NCI-H1105 treated with DMSO at 0.1 percent for 48 hours (cell line): ENCODE measurements at regions not wholly inside any gene's neighbourhood (a gene's known extent, or its start where the extent isn't known, plus 50 kb on each side); places are given as distances from the start of the nearest gene placed in this dataset.
"Not testable (repeated sequence)": the region's sequence is repeated elsewhere in the genome, so short reads cannot be mapped to it uniquely, and the experiment has no call there.

Source experiments
- DNase-seq: peaks from one replicate; lab custom pipeline; 2025; lab: John Stamatoyannopoulos, UW

DNA sequence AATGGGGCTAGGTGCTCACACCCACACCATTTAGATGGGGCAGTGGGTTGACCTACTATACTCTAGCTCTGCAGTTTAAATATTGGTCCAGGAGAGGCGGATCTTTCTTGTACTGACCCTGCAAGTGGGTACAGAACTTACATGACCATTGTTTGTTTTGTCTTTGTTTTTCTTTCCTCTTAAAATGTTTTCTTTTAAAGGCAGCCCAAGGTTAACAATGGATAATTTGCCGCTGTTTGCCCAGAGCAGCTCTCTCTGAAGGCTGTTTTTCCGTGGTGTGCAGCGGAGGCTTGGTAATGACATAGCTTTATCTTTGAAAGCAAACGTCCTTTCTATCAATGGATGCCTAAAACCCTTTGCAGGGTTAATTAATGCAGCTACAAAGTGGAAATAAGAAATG lies 133.3 kb upstream of the MEX3C start:
- no peak for DNase-seq

DNA sequence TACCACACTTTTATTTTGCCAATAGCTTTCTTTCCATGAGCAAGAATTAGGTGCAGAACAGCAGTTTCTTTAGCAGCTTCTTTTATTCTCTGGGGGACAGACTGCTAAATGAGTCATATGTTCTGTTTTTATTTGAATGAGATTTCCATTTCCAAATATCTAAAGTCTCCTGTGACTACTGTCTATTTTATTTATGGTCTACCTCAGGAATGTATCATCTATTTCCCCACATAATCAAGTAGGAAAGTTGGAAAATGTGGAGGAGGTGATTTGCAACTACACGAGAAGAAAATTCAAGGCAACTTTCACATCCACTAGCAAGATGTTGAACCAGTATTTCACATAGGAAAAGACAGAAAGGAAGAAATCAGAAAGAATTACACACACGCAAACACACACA lies 139.9 kb upstream of the MEX3C start:
- DNase-seq = no peak

- DNase-seq = peak; percentile 14
Observed at GRCh38 chr18:51339856-51340255, 142.4 kb upstream of the MEX3C start.

- no peak for DNase-seq
Observed at GRCh38 chr18:51340332-51340731, 142.9 kb upstream of the MEX3C start.

DNA sequence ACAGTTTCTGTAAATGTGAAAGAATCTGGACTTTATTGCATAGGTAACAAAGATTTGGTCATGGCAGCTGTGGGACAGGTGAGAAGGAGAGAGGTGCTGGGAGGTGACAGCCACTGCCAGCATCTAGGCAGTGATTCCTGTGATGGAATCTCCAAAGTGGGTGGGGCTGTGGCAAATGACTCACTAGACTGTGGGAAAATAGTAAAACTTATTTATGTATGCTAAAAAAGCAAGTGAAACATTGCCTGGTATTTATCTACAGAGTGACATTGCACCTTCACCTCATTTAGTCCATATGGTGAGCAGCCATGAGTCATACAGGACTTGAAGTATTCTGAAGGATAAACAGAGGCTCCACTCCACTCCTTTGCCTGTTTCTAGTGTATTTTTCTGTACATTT lies 145.3 kb upstream of the MEX3C start:
- DNase-seq = no peak

GRCh38 chr18:51345848-51346391 lies 148.4 kb upstream of the MEX3C start:
- DNase-seq = no peak

DNA sequence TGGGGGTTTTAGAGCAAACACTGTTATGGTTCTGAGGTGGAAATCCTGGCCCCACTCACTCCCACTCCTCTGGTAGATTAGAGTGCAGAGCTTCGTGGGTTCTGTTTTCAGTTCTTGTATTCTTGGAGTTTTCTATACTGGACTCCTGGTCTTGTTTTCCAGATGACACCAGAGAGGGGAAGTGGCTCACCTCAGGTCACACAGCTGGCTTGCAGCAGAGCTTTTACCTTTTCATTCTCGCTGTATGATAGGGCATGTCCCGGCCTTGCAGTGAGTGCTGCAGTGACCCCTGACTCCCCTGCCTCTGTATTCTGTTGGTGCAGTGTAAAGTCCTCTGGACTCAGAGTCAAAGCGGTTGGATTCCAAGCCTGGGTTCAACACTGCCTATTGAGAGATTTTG lies 148.9 kb upstream of the MEX3C start:
- DNase-seq = no peak

GRCh38 chr18:51350081-51350480 lies 152.6 kb upstream of the MEX3C start:
- DNase-seq = no peak

DNA sequence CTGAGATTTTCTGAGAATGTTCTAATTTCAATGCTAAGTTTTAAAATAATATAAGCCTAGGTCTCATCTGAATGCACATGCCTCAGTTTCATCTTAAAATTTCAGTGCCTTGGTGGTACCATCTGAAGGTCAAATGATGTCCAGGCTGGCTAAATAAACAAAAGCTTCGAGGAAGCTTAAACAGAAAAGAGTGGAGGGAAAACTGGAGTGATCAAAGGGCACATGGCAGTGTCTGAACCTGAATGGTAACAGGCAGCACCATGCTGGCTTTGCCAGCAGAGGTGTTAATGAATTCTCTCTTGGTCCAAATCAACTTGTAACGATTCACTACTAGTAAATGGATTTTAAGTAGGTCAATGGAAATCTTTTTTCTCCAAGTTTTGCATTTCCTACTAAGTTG lies 158.4 kb upstream of the MEX3C start:
- no peak for DNase-seq

- not testable (repeated sequence) for DNase-seq
Observed at GRCh38 chr18:51360301-51360700, 162.8 kb upstream of the MEX3C start.

- DNase-seq = no peak
Observed at GRCh38 chr18:51361130-51361860, 163.8 kb upstream of the MEX3C start.

DNA sequence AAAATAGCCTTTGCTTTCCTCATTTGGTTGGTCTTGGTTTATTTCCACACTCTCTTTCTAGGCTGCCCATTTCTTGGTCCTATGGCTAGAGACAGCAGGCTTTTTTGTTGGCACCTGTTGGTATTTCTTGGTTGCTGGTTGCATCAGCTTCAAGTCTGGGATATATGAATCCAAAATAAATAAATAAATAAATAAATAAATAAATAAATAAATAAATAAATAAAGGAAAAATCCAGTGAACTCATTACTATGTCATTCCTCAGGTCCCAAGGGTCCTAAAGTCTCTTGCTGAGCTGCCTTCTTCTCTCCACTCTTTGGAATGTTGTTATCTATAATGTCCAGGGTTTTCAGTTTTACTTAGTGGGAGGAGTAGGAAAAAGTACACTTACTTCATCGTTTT lies 165.9 kb upstream of the MEX3C start:
- DNase-seq = no peak

DNA sequence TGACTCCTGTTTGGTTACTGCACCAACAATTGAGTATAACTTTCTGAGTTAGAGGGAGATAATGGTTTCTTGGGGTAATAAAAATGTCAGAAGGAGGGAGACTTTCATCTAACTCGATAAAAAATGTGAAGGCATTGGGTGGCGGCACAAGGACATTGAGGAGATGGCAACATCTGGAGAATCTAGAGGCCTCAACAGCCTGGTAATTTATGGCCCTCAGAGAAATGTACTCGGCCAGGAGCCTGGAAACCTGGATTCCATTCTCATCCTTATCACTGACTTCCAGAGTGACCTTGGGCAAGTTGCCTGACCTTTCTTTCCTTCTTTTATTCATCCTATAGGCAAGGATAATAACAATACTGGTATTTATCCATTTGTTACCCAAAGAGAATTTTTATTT lies 173.5 kb upstream of the MEX3C start:
- DNase-seq = no peak

DNA sequence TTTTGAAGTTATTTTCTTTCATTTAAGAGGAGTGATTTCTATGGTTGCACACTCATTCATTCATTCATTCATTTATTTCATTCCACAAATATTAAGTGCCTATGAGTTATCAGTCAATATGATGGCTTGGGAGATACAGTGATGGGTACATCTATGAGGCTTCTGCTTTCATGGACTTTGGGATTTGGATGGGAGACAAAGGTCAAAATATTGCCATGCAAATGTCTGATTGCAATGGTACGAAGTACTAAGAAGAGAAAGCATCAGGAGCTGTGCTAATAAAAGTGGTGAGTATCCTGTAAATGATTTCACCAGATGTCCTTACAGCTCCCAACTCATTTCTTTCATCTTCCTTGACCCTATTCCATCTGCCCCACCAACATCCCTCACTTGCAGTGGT lies 174.4 kb upstream of the MEX3C start:
- DNase-seq = no peak

DNA sequence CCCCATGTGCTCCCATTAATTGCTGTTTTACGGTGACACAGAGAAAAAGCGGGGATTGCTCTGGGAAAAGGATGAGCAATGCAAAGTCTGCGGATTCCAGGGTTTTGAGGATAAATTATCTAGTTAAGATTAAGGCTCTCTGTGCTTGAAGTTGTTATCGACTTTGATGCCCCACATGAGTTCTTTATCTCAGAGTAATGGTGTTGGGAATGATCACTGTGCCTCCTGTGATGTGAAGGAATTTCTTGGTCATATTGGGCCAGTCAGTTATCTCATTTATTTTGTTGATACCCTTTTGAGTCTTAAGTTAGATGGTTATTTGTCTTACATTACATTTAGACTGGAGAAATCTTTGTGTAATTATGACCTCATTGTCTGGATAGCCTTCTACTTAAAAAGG lies 184.6 kb upstream of the MEX3C start:
- no peak for DNase-seq

- DNase-seq = no peak
Observed at GRCh38 chr18:51383116-51383515, 185.6 kb upstream of the MEX3C start.

GRCh38 chr18:51383711-51384110 lies 186.2 kb upstream of the MEX3C start:
- no peak for DNase-seq

DNA sequence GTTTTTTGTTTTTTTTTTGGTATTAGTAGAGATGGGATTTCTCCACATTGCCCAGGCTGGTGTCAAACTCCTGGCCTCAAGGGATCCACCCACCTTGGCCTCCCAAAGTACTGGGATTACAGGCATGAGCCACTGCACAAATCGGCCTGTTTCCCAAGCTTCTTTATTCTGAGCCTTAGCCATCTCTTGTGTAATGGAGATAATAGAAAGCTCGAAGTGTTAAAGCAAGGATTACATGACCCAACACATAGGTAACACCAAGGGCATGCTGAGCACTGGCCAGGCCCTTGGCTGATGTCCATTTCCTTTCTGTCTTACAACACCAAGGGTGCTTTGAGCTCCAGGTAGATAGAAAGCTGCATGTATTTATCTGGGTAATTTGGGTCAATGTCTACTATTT lies 187.8 kb upstream of the MEX3C start:
- DNase-seq = no peak

DNA sequence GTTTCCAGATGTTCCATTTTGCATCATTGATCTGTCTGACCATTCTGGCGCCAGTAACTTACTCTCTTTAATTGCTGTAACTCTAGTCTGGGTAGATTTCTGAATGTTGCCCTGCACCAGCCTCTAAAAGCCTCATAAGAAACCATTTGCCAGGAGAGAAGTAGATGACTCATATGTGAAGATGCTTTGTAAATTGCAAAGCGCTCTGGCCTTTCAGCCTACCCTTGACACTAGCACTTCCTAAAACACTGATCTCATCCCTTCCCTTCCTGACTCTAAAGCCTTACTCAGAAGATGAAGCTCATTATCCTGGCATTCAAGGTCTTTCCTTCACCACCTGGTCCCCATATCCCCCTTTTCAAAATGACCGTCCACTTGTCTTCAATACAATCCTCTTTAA lies 193.2 kb upstream of the MEX3C start:
- no peak for DNase-seq

- no peak for DNase-seq
Observed at GRCh38 chr18:51391215-51391614, 193.7 kb upstream of the MEX3C start.

GRCh38 chr18:51391731-51392130 lies 194.2 kb upstream of the MEX3C start:
- DNase-seq = no peak

DNA sequence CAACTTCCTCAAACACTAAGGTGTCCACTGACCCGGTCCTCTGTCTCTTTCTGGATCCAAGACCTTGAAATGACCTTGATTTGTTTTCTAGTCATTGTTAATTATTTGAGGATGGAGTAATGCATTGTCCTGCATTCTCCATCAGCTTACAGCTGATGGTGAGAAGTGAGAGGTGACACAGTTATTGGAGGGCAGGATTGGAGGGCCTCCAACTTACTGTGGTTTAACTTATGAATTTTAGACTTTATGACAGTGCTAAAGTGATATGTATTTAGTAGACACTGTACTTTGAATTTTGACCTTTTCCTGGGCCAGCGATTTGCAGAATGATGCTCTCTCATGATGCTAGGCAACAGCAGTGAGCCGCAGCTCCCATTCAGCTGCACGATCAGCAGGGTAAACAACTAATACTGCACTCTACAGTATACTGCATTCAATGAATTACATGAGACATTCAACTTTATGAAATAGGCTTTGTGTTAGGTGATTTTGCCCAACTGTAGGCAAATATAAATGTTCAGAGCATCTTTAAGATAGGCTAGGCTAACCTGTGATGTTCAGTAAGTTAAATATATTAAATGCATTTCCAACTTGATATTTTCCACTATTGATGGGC lies 200.0 kb upstream of the MEX3C start:
- DNase-seq = no peak

DNA sequence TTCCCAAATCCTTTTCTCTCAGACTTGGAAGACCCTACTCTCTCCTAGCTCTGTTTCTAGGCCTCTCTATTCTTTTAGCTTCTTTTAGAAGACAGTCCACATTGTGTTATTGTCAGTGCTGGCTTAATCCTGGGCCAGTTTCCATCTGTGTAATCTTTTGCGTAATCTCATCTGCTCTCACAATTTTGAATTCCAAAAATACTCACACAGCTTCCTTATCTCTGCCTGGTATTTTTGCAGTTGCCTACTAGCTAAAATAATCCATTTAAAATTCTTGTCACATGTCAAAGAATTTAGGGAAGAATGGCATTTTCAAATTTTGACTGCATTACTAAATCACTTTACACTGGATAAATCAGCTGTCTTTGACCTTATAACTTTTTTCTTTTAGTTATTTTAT lies 200.6 kb upstream of the MEX3C start:
- no peak for DNase-seq
